MCF 10A (cell line): ENCODE measurements at regions not wholly inside any gene's neighbourhood (a gene's known extent, or its start where the extent isn't known, plus 50 kb on each side); places are given as distances from the start of the nearest gene placed in this dataset.

Source experiments
- BruUV-seq: library from RNA; stranded (reverse); fragments of 400-500 nt; replicated peaks from 2 replicates; lab custom pipeline; 2021; lab: Mats Ljungman, UMichigan
- CTCF ChIA-PET: fragments of 300-600 bp; sonication (Branson Sonifier 250); formaldehyde crosslinking; extraction: SDS; loops from one replicate; lab custom pipeline; 2021; ENCODE audit warnings: antibody characterized with exemption, inconsistent platforms; lab: Yijun Ruan, JAX
- POLR2A ChIA-PET: fragments of 300-600, 350-650 bp; sonication (Branson Sonifier 250); formaldehyde crosslinking; extraction: SDS; loops from one replicate; lab custom pipeline; 2020; ENCODE audit warnings: antibody characterized with exemption, inconsistent platforms; lab: Yijun Ruan, JAX
- DNase-seq: peaks from one replicate; pipeline ENCODE4 v3.0.0-alpha.2; 2018; ENCODE audit not compliant: unreplicated experiment
- H3K27ac Mint-ChIP-seq: one replicate; pipeline ENCODE4 v1.8.0; 2022; ENCODE audit warnings: mild to moderate bottlenecking, low read depth, mixed read lengths; ENCODE audit not compliant: unreplicated experiment
- H3K27me3 Mint-ChIP-seq: one replicate; pipeline ENCODE4 v1.8.0; 2022; ENCODE audit warnings: mixed read lengths; ENCODE audit not compliant: insufficient read depth, unreplicated experiment
- H3K36me3 Mint-ChIP-seq: one replicate; pipeline ENCODE4 v1.8.0; 2022; ENCODE audit warnings: mild to moderate bottlenecking, moderate library complexity, mixed read lengths; ENCODE audit not compliant: insufficient read depth, unreplicated experiment
- H3K4me1 Mint-ChIP-seq: one replicate; pipeline ENCODE4 v1.8.0; 2022; ENCODE audit warnings: mixed read lengths; ENCODE audit not compliant: insufficient read depth, unreplicated experiment
- H3K4me3 Mint-ChIP-seq: one replicate; pipeline ENCODE4 v1.8.0; 2022; ENCODE audit warnings: mild to moderate bottlenecking, moderate library complexity, mixed read lengths; ENCODE audit not compliant: unreplicated experiment
- H3K9me3 Mint-ChIP-seq: one replicate; pipeline ENCODE4 v1.8.0; 2022; ENCODE audit warnings: mixed read lengths; ENCODE audit not compliant: unreplicated experiment
- CTCF ChIP-seq: fragments of 200-600 bp; IDR thresholded peaks from one replicate; pipeline ENCODE4 v1.8.0; 2022; ENCODE audit warnings: antibody characterized with exemption, mild to moderate bottlenecking; ENCODE audit not compliant: unreplicated experiment
- intact Hi-C: fragments of 100-400 bp; cut with micrococcal nuclease; formaldehyde crosslinking; loops from 2 replicates; pipeline ENCODE4 v1.14.1; 2022

- TF ChIP-seq CTCF: no peak
- Mint-ChIP-seq H3K27ac (no peak overlapping the region), H3K4me1 (peaks cover 13% of the 10 kb centered on the region), H3K36me3 (no peaks in the 10 kb centered on the region), H3K4me3 (no peak overlapping the region), H3K9me3 (peaks cover 7% of the 10 kb centered on the region), H3K27me3 (no peaks in the 10 kb centered on the region)
- intact Hi-C loops: no loop called here
- ChIA-PET POLR2A (no interaction called here), CTCF (interaction anchor here (1.2 kb wide), 1 partner anchor 103 kb away, joined by 3 read pairs; no protein-coding TSS in a partner anchor)
- no TSS peak for BruUV-seq
- DNase-seq: no peak
Observed at GRCh38 chr10:31705136-31705535, 223.5 kb downstream of the ARHGAP12 start.

GRCh38 chr10:31704195-31704594, 224.4 kb downstream of the ARHGAP12 start:
- no peak for TF ChIP-seq CTCF
- no peak overlapping the region for H3K4me3 Mint-ChIP-seq
- H3K4me1 Mint-ChIP-seq: peaks cover 13% of the 10 kb centered on the region
- no peaks in the 10 kb centered on the region for H3K27me3 Mint-ChIP-seq
- H3K9me3 Mint-ChIP-seq: peaks cover 7% of the 10 kb centered on the region
- H3K36me3 Mint-ChIP-seq: no peaks in the 10 kb centered on the region
- no peak for DNase-seq
- ChIA-PET CTCF (no interaction called here), POLR2A (no interaction called here)
- no peak overlapping the region for H3K27ac Mint-ChIP-seq
- intact Hi-C loops: no loop called here
- BruUV-seq: no TSS peak

GRCh38 chr10:31702954-31703353, 225.7 kb downstream of the ARHGAP12 start:
- ChIA-PET POLR2A (no interaction called here), CTCF (no interaction called here)
- Mint-ChIP-seq H3K4me3 (no peak overlapping the region), H3K27me3 (no peaks in the 10 kb centered on the region), H3K36me3 (no peaks in the 10 kb centered on the region), H3K4me1 (peaks cover 23% of the 10 kb centered on the region), H3K9me3 (peaks cover 7% of the 10 kb centered on the region), H3K27ac (no peak overlapping the region)
- no peak for TF ChIP-seq CTCF
- no peak for DNase-seq
- intact Hi-C loops: no loop called here
- BruUV-seq: no TSS peak

- no peak overlapping the region for H3K27ac Mint-ChIP-seq
- H3K9me3 Mint-ChIP-seq: peaks cover 7% of the 10 kb centered on the region
- no peaks in the 10 kb centered on the region for H3K27me3 Mint-ChIP-seq
- no peaks in the 10 kb centered on the region for H3K36me3 Mint-ChIP-seq
- no TSS peak for BruUV-seq
- CTCF ChIA-PET: no interaction called here
- H3K4me1 Mint-ChIP-seq: peaks cover 20% of the 10 kb centered on the region
- no peak for TF ChIP-seq CTCF
- DNase-seq: no peak
- H3K4me3 Mint-ChIP-seq: no peak overlapping the region
- POLR2A ChIA-PET: no interaction called here
- intact Hi-C loops: no loop called here
Observed at GRCh38 chr10:31702005-31702404, 226.6 kb downstream of the ARHGAP12 start.
